Mesenchymal stem cell (in vitro differentiated cells and primary cell): ENCODE measurements at regions not wholly inside any gene's neighbourhood (a gene's known extent, or its start where the extent isn't known, plus 50 kb on each side); places are given as distances from the start of the nearest gene placed in this dataset.

Experiments
- DNase-seq: peaks from one replicate; pipeline ENCODE4 v3.0.0-alpha.2; 2013
- H2AFZ ChIP-seq: one replicate; pipeline ENCODE4 v1.6.1; 2013; ENCODE audit warnings: low read depth, mild to moderate bottlenecking, control low read depth, inconsistent platforms, low read length, moderate library complexity
- H2AK5ac ChIP-seq: 2 replicates; pipeline ENCODE4 v1.6.1; 2013; ENCODE audit warnings: low read length, moderate library complexity, mild to moderate bottlenecking, inconsistent platforms; ENCODE audit not compliant: severe bottlenecking
- H2BK120ac ChIP-seq: one replicate; pipeline ENCODE4 v1.6.1; 2013; ENCODE audit warnings: low read depth, mild to moderate bottlenecking, inconsistent platforms, low read length, moderate library complexity
- H2BK12ac ChIP-seq, 2 experiments: one replicate each; pipeline ENCODE4 v1.6.1; 2013; ENCODE audit warnings: inconsistent platforms in 2 of 2, low read length in 2 of 2, mild to moderate bottlenecking in 2 of 2, moderate library complexity in 2 of 2, control low read depth in 1 of 2
- H2BK15ac ChIP-seq: one replicate; pipeline ENCODE4 v1.6.1; 2013; ENCODE audit warnings: mild to moderate bottlenecking, low read depth, inconsistent platforms; ENCODE audit not compliant: poor library complexity, severe bottlenecking
- H2BK5ac ChIP-seq: 2 replicates; pipeline ENCODE4 v1.6.1; 2013; ENCODE audit warnings: low read depth, mild to moderate bottlenecking, low read length, control low read depth, inconsistent platforms; ENCODE audit not compliant: poor library complexity, severe bottlenecking
- H3K14ac ChIP-seq, 2 experiments: one replicate each; pipeline ENCODE4 v1.6.1; 2013; ENCODE audit warnings: inconsistent platforms in 2 of 2, low read length in 2 of 2, control low read depth in 1 of 2, mild to moderate bottlenecking in 1 of 2, moderate library complexity in 1 of 2
- H3K18ac ChIP-seq, 2 experiments: one replicate each; pipeline ENCODE4 v1.6.1; 2013; ENCODE audit warnings: inconsistent platforms in 2 of 2, low read length in 2 of 2, control low read depth in 1 of 2, low read depth in 1 of 2, mild to moderate bottlenecking in 1 of 2
- H3K23ac ChIP-seq, 2 experiments: one replicate each; pipeline ENCODE4 v1.6.1; 2013; ENCODE audit warnings: inconsistent platforms in 2 of 2, low read length in 2 of 2, mild to moderate bottlenecking in 2 of 2, moderate library complexity in 2 of 2, control low read depth in 1 of 2
- H3K27ac ChIP-seq: 2 replicates; pipeline ENCODE4 v1.5.1; 2013; ENCODE audit warnings: mild to moderate bottlenecking, moderate library complexity, low read length, control low read depth, inconsistent platforms; ENCODE audit not compliant: poor library complexity, severe bottlenecking
- H3K27me3 ChIP-seq, 2 experiments: 2 replicates each; pipeline versions ENCODE4 v1.6.1 to v1.7.0; 2013; ENCODE audit warnings: low read length in 2 of 2, mild to moderate bottlenecking in 2 of 2, moderate library complexity in 2 of 2, control low read depth in 1 of 2, inconsistent platforms in 1 of 2; ENCODE audit not compliant: control insufficient read depth in 1 of 2, insufficient read depth in 1 of 2
- H3K36me3 ChIP-seq, 2 experiments: 2 replicates each; pipeline versions ENCODE4 v1.6.1 to v1.7.0; 2013; ENCODE audit warnings: low read length in 2 of 2, control low read depth in 1 of 2, inconsistent platforms in 1 of 2, low read depth in 1 of 2, mild to moderate bottlenecking in 1 of 2; ENCODE audit not compliant: insufficient read depth in 2 of 2, control insufficient read depth in 1 of 2
- H3K4ac ChIP-seq, 2 experiments: one replicate each; pipeline ENCODE4 v1.6.1; 2013; ENCODE audit warnings: inconsistent platforms in 2 of 2, low read length in 2 of 2, mild to moderate bottlenecking in 2 of 2, moderate library complexity in 2 of 2, control low read depth in 1 of 2, low read depth in 1 of 2
- H3K4me1 ChIP-seq: 2 replicates; pipeline ENCODE4 v1.6.1; 2013; ENCODE audit warnings: low read depth, low read length, control low read depth; ENCODE audit not compliant: control insufficient read depth, insufficient read depth
- H3K4me2 ChIP-seq: 2 replicates; pipeline ENCODE4 v1.6.1; 2013; ENCODE audit warnings: low read length, mild to moderate bottlenecking, inconsistent platforms; ENCODE audit not compliant: poor library complexity, severe bottlenecking
- H3K4me3 ChIP-seq, 2 experiments: 2 replicates each; pipeline versions ENCODE4 v1.5.1 to v1.7.0; 2013; ENCODE audit warnings: low read length in 2 of 2, mild to moderate bottlenecking in 2 of 2, control low read depth in 1 of 2, low read depth in 1 of 2; ENCODE audit not compliant: insufficient read depth in 1 of 2
- H3K79me1 ChIP-seq: replicated peaks from 2 replicates; pipeline ENCODE4 v1.6.1; 2013; ENCODE audit warnings: mild to moderate bottlenecking, control low read depth, low read length, inconsistent platforms; ENCODE audit not compliant: poor library complexity, severe bottlenecking
- H3K9ac ChIP-seq: 2 replicates; pipeline ENCODE4 v1.7.0; 2013; ENCODE audit warnings: mild to moderate bottlenecking, low read length, moderate library complexity
- H3K9me3 ChIP-seq: 2 replicates; pipeline ENCODE4 v1.7.0; 2013; ENCODE audit warnings: mild to moderate bottlenecking, low read length; ENCODE audit not compliant: control insufficient read depth
- H4K8ac ChIP-seq: one replicate; pipeline ENCODE4 v1.6.1; 2013; ENCODE audit warnings: inconsistent platforms, mild to moderate bottlenecking, low read length, moderate library complexity
- H4K91ac ChIP-seq: one replicate; pipeline ENCODE4 v1.6.1; 2013; ENCODE audit warnings: mild to moderate bottlenecking, low read length, inconsistent platforms
- WGBS: methylation state at CpG from one replicate; pipeline ENCODE4 v1.1.7; 2013; ENCODE audit warnings: mixed read lengths; 5-methylcytosine and 5-hydroxymethylcytosine counted together

GRCh38 chrX:126982158-126982557 lies 162.6 kb downstream of the PRR32 start:
- no CpG with 5 or more reads among the region's 3 CpGs for WGBS
- Histone ChIP-seq H3K27ac (no peak overlapping the region), H2BK12ac (no peak overlapping the region), H3K9ac (no peak overlapping the region), H3K4me2 (no peak overlapping the region), H3K79me1 (no peaks in the 10 kb centered on the region), H3K36me3 (no peaks in the 10 kb centered on the region), H2AK5ac (no peak overlapping the region), H2BK5ac (no peak overlapping the region), H3K4me3 (no peak overlapping the region), H4K91ac (no peak overlapping the region), H2AFZ (no peak overlapping the region), H3K18ac (no peak overlapping the region), H3K4me1 (no peaks in the 10 kb centered on the region), H4K8ac (no peak overlapping the region), H3K14ac (no peak overlapping the region), H2BK120ac (no peak overlapping the region), H3K9me3 (no peaks in the 10 kb centered on the region), H3K23ac (no peak overlapping the region), H3K4ac (no peak overlapping the region), H3K27me3 (no peaks in the 10 kb centered on the region), H2BK15ac (no peak overlapping the region)
- DNase-seq, result no peak

GRCh38 chrX:126985027-126985426 lies 165.5 kb downstream of the PRR32 start:
- Histone ChIP-seq H3K9ac (no peak overlapping the region), H2BK12ac (no peak overlapping the region), H3K9me3 (no peaks in the 10 kb centered on the region), H2BK120ac (no peak overlapping the region), H3K4me3 (no peak overlapping the region), H3K4me1 (no peaks in the 10 kb centered on the region), H4K91ac (no peak overlapping the region), H3K27ac (no peak overlapping the region), H2BK5ac (no peak overlapping the region), H3K27me3 (no peaks in the 10 kb centered on the region), H3K23ac (no peak overlapping the region), H2AFZ (no peak overlapping the region), H3K18ac (no peak overlapping the region), H4K8ac (no peak overlapping the region), H3K79me1 (no peaks in the 10 kb centered on the region), H2BK15ac (no peak overlapping the region), H2AK5ac (no peak overlapping the region), H3K36me3 (no peaks in the 10 kb centered on the region), H3K4ac (no peak overlapping the region), H3K14ac (no peak overlapping the region), H3K4me2 (no peak overlapping the region)
- no peak for DNase-seq

- 88% methylated on average over 6 of the region's 10 CpGs for WGBS
These were observed 166.5 kb downstream of the PRR32 start for GRCh38 chrX:126985981-126986380.

GRCh38 chrX:126994032-126994600 lies 174.6 kb downstream of the PRR32 start:
- H2AFZ ChIP-seq, result no peak overlapping the region
- peaks cover 2% of the 10 kb centered on the region for H3K9me3 ChIP-seq
- H3K36me3 ChIP-seq, result no peaks in the 10 kb centered on the region
- H3K23ac ChIP-seq, result no peak overlapping the region
- no peak overlapping the region for H2BK15ac ChIP-seq
- no peak overlapping the region for H3K9ac ChIP-seq
- H3K4me3 ChIP-seq, result no peak overlapping the region
- no peak overlapping the region for H2BK5ac ChIP-seq
- H3K79me1 ChIP-seq, result no peaks in the 10 kb centered on the region
- H3K27ac ChIP-seq, result no peak overlapping the region
- no peaks in the 10 kb centered on the region for H3K27me3 ChIP-seq
- no peak overlapping the region for H2AK5ac ChIP-seq
- H3K4me2 ChIP-seq, result no peak overlapping the region
- no peak overlapping the region for H2BK120ac ChIP-seq
- H3K4ac ChIP-seq, result no peak overlapping the region
- H2BK12ac ChIP-seq, result no peak overlapping the region
- no peak overlapping the region for H3K14ac ChIP-seq
- H4K8ac ChIP-seq, result no peak overlapping the region
- 62% methylated on average over 1 of the region's 4 CpGs for WGBS
- no peak overlapping the region for H3K18ac ChIP-seq
- no peak for DNase-seq
- H4K91ac ChIP-seq, result no peak overlapping the region
- H3K4me1 ChIP-seq, result no peaks in the 10 kb centered on the region

More at GRCh38 chrX:126985981-126986380, 166.5 kb downstream of the PRR32 start:
- Histone ChIP-seq H3K9ac (no peak overlapping the region), H3K36me3 (no peaks in the 10 kb centered on the region), H3K4me3 (no peak overlapping the region), H3K79me1 (no peaks in the 10 kb centered on the region), H2BK12ac (no peak overlapping the region), H3K18ac (no peak overlapping the region), H3K14ac (no peak overlapping the region), H3K4me2 (no peak overlapping the region), H2BK120ac (no peak overlapping the region), H2AK5ac (no peak overlapping the region), H4K91ac (no peak overlapping the region), H3K23ac (no peak overlapping the region), H2AFZ (no peak overlapping the region), H3K27me3 (no peaks in the 10 kb centered on the region), H3K9me3 (no peaks in the 10 kb centered on the region), H3K27ac (no peak overlapping the region), H3K4ac (no peak overlapping the region), H2BK5ac (no peak overlapping the region), H4K8ac (no peak overlapping the region), H3K4me1 (no peaks in the 10 kb centered on the region), H2BK15ac (no peak overlapping the region)
- DNase-seq, result no peak
